NCI-H82 (cell line): ENCODE measurements at regions not wholly inside any gene's neighbourhood (a gene's known extent, or its start where the extent isn't known, plus 50 kb on each side); places are given as distances from the start of the nearest gene placed in this dataset.

Source experiments
- DNase-seq: peaks from one replicate; lab custom pipeline; 2025; lab: John Stamatoyannopoulos, UW

DNA sequence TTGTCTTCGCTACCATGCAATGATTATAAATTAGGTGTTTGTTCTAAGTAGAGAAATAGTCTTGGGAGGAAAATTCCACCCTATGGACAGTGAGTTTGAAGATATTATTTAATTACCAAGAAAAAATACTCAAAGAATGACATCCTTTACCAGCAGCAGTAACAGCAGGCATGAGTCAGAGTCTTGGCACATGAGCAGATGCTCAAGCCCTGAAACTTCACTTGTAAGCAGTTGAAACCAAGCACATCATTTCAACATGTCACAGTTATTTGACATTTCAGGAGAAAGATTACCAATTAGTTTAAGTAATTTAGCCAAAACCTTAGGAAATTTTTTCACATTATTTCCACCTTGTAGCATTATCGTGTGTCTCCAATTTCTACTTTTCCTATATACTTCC lies 99.2 kb downstream of the C12orf50 start:
- no peak for DNase-seq

- DNase-seq = no peak
These were observed 99.9 kb downstream of the C12orf50 start for GRCh38 chr12:87929346-87929745.

- DNase-seq = no peak
These were observed 101.2 kb downstream of the C12orf50 start for GRCh38 chr12:87928031-87928430.

GRCh38 chr12:87925021-87925420 lies 104.2 kb downstream of the C12orf50 start:
- DNase-seq = no peak

DNA sequence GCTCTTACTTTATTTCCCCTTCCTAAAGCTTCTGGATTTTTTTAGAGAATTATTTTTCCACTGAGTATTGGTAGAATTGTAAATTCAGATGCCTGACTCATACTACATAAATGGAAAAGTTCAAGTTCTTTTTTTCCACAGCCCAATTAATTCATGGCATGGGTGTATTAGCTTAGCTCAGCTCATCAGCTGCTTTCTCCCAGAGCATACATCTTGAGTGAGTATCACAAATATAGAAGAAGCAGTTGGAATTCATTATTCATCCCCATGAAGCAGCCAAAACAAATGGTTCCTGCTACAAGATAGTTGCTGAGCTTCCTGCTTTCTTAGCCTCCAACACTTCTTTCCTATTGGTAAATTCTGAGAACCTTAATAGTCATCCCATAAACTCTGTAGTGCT lies 105.1 kb downstream of the C12orf50 start:
- DNase-seq = no peak

DNA sequence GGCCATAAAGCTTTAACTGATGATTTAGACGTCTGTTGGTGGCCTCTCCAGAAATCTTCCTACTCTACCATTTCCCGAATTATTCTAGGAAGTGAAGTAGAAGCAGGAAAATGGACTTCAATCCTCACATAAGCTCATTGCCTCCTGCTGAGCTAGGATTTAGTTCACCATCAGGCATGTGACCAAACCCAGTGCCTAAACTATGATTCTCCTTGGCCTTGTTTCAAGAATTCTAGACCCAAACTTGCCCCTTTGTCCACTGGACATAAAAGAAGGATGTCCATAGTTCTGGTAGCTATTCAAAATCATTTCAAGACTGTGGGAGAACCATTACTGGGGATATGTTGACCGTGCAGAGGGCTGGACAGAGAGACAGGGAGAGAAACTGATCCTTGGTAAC lies 105.8 kb downstream of the C12orf50 start:
- DNase-seq = no peak

- no peak for DNase-seq
These were observed 106.5 kb downstream of the C12orf50 start for GRCh38 chr12:87922736-87923135.

DNA sequence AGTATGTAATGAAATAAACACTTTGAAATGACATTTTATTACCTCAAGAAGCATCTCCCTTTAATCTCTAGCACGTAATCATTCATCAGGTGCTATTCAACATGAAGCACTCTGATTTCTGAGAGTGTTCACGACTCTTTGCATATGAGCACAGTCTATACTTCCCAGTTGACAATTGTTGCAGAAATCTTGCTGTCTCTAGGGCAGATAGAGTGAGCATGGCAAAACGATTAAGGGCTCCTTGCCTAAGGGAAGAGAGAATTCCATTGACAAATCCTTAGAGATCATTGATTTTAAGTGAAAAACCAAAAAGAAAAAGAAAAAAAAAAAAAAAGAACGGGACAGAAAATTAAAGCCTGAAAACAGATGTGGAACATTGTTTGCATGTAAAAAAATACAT lies 107.6 kb downstream of the C12orf50 start:
- DNase-seq = no peak

- DNase-seq = peak; percentile 47
These were observed 109.1 kb downstream of the C12orf50 start for GRCh38 chr12:87920139-87920538.

- DNase-seq = no peak
These were observed 127.7 kb downstream of the C12orf50 start for GRCh38 chr12:87901457-87901856.

- no peak for DNase-seq
These were observed 131.5 kb downstream of the C12orf50 start for GRCh38 chr12:87897662-87898061.

- DNase-seq = no peak
These were observed 145.4 kb downstream of the C12orf50 start for GRCh38 chr12:87883806-87884205.

GRCh38 chr12:87879141-87879540 lies 150.1 kb downstream of the C12orf50 start:
- DNase-seq = no peak

GRCh38 chr12:87870493-87871460 lies 158.4 kb downstream of the C12orf50 start:
- DNase-seq = no peak

GRCh38 chr12:87870061-87870460 lies 159.1 kb downstream of the C12orf50 start:
- no peak for DNase-seq

GRCh38 chr12:87866578-87867292 lies 162.5 kb downstream of the C12orf50 start:
- DNase-seq = peak; percentile 45

DNA sequence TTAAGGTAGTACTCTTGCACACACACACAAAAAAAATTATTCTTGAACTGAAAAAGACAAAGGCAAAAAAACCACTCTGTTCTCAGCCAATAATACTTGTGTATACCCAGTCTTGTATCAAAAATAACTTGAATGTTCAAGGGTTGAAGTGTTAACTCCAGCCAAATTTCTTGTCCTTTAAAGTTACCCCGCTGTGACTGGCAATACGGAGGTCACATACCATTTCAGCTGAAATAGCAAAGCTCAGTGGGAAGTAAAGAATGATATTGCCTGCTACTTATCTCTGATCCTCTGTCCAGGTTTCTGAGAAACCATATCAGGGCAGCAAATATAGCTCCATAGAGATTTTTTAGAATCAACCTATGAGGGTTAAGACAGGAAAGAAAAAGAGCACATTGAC lies 167.4 kb downstream of the C12orf50 start:
- DNase-seq = no peak

- DNase-seq = no peak
These were observed 175.7 kb downstream of the C12orf50 start for GRCh38 chr12:87853448-87854003.

- no peak for DNase-seq
These were observed 180.1 kb downstream of the C12orf50 start for GRCh38 chr12:87849074-87849473.

DNA sequence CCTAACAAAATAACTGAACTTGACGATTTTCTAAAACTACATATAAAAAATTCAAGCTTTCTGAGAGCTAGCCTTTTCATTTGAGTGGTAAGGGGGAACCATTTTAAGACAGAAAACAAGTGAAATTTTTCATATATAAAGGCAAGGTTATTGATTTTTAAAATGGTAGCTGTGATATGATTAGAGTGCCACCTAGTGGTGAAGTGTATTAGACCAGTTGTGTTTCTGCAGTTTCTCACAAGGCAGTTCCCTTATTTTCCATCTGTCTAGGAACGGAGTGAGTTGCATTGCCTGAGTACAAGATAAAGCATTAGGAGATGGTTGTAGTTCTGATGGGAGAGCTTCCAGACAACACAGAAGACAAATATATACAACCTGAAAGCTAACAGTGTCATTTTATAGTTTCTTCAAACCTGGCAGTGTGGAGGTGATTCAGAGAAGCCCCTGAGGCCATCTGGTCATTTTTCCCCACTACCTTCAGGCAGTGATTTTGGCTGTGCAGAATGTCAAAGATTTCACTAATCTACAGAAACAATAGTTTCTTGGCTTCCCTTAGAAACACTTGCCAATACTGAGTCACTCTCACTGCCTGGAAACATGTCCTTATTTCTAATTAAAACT lies 180.8 kb downstream of the C12orf50 start:
- DNase-seq = peak; percentile 78

DNA sequence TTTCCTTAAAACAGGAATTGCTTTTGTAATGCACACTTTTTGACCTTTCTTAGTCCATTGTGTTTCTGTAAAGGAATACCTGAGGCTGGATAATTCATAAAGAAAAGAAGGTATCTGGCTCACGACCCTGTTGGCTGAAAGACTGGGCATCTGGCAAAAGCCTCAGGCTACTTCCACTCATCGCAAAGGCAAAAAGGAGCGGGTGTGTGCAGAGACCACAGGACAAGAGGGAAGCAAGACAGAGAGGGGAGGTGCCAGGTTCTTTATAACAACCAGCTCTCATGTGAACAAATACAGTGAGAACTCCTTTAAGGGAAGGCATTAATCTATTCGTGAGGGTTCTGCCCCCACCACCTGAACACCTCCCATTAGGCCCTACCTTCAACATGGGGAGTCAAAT lies 182.1 kb downstream of the C12orf50 start:
- DNase-seq = no peak

GRCh38 chr12:87846045-87846444 lies 183.2 kb downstream of the C12orf50 start:
- no peak for DNase-seq
